WERI-Rb-1 (cell line): ENCODE measurements at regions not wholly inside any gene's neighbourhood (a gene's known extent, or its start where the extent isn't known, plus 50 kb on each side); places are given as distances from the start of the nearest gene placed in this dataset.
"Not testable (repeated sequence)": the region's sequence is repeated elsewhere in the genome, so short reads cannot be mapped to it uniquely, and the experiment has no call there.

Experiments
- DNase-seq: peaks from one replicate; pipeline ENCODE4 v3.0.0-alpha.2; 2020
- H3K27ac ChIP-seq: fragments of 250-450 bp; sonication (Bioruptor Pico); 2 replicates; pipeline ENCODE4 v1.5.1; 2020; ENCODE audit warnings: mild to moderate bottlenecking, moderate library complexity
- H3K27me3 ChIP-seq: fragments of 250-450 bp; sonication (Bioruptor Pico); 2 replicates; pipeline ENCODE4 v1.5.1; 2021; ENCODE audit warnings: mild to moderate bottlenecking, low read depth, moderate library complexity; ENCODE audit not compliant: insufficient read depth, severe bottlenecking
- H3K36me3 ChIP-seq: fragments of 250-450 bp; sonication (Bioruptor Pico); 2 replicates; pipeline ENCODE4 v1.5.1; 2020; ENCODE audit warnings: mild to moderate bottlenecking, moderate library complexity
- H3K4me3 ChIP-seq: 2 replicates; pipeline ENCODE4 v1.5.1; 2011; ENCODE audit warnings: low read depth, mild to moderate bottlenecking, control low read depth, low read length
- H3K9me3 ChIP-seq: fragments of 250-450 bp; sonication (Bioruptor Pico); 2 replicates; pipeline ENCODE4 v1.5.1; 2021; ENCODE audit warnings: mild to moderate bottlenecking, moderate library complexity; ENCODE audit not compliant: severe bottlenecking
- TF ChIP-seq, protein P1 (sequence below): IDR thresholded peaks from 2 replicates; pipeline ENCODE4 v1.5.1; 2011; ENCODE audit warnings: low read depth, mild to moderate bottlenecking, control low read depth, inconsistent platforms, low read length

DNA sequence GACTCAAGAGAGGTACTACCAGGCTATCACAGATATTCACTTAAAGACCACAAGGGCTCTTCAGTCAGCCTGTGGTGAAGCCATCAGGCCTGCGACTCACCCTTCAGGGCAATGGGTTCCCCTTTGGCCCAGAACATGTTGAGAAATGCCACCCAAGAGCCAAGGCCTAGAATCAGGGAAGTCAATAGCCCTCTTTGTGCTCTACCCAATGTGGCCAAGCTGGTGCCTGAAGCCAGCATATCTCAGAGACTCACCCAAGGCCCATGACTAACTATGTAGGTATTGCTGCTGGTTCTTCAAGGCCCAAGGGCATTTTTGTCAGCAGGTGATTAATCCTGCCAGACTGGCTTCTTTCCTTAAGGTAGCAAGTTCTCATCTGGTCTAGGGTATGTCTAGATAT lies 338.9 kb upstream of the SETBP1 start:
- TF ChIP-seq, protein P1, sequence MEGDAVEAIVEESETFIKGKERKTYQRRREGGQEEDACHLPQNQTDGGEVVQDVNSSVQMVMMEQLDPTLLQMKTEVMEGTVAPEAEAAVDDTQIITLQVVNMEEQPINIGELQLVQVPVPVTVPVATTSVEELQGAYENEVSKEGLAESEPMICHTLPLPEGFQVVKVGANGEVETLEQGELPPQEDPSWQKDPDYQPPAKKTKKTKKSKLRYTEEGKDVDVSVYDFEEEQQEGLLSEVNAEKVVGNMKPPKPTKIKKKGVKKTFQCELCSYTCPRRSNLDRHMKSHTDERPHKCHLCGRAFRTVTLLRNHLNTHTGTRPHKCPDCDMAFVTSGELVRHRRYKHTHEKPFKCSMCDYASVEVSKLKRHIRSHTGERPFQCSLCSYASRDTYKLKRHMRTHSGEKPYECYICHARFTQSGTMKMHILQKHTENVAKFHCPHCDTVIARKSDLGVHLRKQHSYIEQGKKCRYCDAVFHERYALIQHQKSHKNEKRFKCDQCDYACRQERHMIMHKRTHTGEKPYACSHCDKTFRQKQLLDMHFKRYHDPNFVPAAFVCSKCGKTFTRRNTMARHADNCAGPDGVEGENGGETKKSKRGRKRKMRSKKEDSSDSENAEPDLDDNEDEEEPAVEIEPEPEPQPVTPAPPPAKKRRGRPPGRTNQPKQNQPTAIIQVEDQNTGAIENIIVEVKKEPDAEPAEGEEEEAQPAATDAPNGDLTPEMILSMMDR = no peak
- H3K27ac ChIP-seq = no peak overlapping the region
- H3K27me3 ChIP-seq = no peaks in the 10 kb centered on the region
- H3K9me3 ChIP-seq = no peaks in the 10 kb centered on the region
- no peaks in the 10 kb centered on the region for H3K36me3 ChIP-seq
- H3K4me3 ChIP-seq = no peak overlapping the region
- no peak for DNase-seq

DNA sequence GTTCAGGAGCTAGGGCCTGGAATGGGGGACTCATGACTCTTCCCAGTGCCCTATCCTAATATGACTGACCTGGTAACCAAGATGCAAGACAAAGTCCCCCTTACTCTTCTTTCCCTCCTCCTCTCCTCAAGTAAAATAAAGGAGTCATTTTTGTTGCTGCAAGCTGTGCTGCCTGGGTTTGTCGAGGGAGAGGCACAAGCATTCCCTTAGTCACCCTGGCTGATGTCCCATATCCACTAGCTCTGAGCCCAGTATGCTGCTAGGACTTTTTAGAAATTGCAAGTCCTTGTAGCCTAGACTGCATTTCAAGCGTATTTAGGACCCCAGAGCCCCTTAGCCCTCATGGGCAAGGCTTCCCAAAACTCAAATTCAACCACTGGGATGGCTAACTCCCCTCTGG lies 338.5 kb upstream of the SETBP1 start:
- no peak for DNase-seq
- Histone ChIP-seq H3K36me3 (no peaks in the 10 kb centered on the region), H3K9me3 (no peaks in the 10 kb centered on the region), H3K27ac (no peak overlapping the region), H3K4me3 (no peak overlapping the region), H3K27me3 (no peaks in the 10 kb centered on the region)
- TF ChIP-seq, protein P1 = no peak

DNA sequence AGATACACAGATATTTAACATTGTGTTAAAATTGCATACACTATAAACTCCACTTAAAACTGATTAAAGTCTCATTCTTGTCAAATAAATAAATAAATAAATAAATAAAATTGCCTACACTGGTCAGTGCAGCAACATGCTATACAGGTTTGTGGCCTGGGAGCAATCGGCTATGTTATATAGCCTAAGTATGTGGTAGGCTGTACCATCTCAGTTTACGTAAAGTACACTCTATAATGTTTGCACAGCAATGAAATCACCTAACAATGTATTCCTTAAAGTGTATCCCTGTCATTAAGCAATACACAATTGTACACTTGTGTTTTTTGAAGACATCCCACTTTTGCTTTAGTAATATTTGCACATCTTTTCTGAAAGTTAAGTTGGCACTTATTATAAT lies 337.7 kb upstream of the SETBP1 start:
- Histone ChIP-seq H3K9me3 (no peaks in the 10 kb centered on the region), H3K27ac (no peak overlapping the region), H3K4me3 (no peak overlapping the region), H3K27me3 (no peaks in the 10 kb centered on the region), H3K36me3 (no peaks in the 10 kb centered on the region)
- DNase-seq = no peak
- TF ChIP-seq, protein P1 = no peak

DNA sequence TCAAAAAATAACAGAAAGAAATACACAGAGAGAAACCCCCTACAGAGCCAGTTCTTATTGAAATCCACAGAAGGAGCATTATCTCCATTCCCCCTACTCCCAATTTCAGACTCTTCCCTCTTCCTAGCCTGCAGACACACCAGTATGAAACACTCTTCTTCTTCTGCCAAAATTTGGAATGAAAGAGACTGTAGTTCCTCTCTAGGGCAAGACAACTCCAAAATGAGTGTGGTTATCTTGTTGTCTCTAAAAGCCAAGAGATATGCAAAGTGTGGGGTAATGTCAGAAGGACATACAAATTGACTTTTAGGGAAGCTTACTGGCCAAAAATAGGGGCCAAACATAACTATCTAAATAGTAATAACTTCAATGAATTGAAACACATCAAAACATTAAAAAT lies 337.1 kb upstream of the SETBP1 start:
- Histone ChIP-seq H3K27ac (no peak overlapping the region), H3K4me3 (no peak overlapping the region), H3K9me3 (no peaks in the 10 kb centered on the region), H3K27me3 (no peaks in the 10 kb centered on the region), H3K36me3 (no peaks in the 10 kb centered on the region)
- TF ChIP-seq, protein P1 = no peak
- no peak for DNase-seq

DNA sequence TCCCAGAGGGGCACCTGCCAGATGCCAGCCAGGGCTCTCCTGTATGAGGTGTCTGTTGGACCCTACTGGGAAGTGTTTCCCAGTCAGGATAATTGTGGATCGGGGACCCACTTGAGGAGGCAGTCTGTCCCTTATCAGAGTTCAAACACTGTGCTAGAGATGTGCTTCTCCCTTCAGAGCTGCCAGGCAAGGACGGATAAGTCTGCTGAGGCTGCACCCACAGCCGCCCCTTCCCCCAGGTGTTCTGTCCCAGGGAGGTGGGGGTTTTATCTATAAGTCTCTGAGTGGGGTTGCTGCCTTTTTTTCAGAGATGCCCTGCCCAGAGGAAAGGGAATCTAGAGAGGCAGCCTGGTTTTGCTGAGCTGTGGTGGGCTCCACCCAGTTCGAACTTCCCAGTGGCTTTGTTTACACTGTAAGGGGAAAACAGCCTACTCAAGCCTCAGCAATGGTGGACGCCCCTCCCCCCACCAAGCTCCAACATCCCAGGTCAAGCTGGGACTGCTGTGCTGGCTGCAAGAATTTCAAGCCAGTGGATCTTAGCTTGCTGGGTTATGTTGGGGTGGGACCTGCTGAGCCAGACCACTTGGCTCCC lies 324.0 kb upstream of the SETBP1 start:
- Histone ChIP-seq H3K9me3 (no peaks in the 10 kb centered on the region), H3K27ac (no peak overlapping the region), H3K4me3 (no peak overlapping the region)

DNA sequence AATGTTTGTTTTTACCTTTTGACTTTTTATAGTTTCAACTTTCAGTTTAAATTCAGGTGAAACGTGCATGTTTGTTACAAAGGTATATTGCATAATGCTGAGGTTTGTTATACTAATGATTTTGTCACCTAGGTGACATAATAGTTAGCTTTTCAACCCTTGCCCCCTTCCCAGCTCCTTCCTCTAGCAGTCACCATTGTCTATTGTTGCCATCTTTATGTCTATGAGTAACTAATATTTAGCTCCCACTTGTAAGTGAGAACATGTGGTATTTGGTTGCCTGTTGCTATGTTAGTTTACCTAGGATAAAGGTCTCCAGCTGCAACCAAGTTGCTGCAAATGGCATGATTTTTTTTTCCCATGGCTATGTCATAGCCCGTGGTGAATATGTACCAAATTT lies 322.3 kb upstream of the SETBP1 start:
- TF ChIP-seq, protein P1 = no peak
- DNase-seq = no peak
- Histone ChIP-seq H3K9me3 (no peaks in the 10 kb centered on the region), H3K27ac (no peak overlapping the region), H3K36me3 (no peaks in the 10 kb centered on the region), H3K4me3 (no peak overlapping the region), H3K27me3 (peaks cover 18% of the 10 kb centered on the region)

More for the DNA sequence above, 324.0 kb upstream of the SETBP1 start:
- TF ChIP-seq, protein P1 = no peak
- Histone ChIP-seq H3K27me3 (peaks cover 11% of the 10 kb centered on the region), H3K36me3 (no peaks in the 10 kb centered on the region)
- no peak for DNase-seq

DNA sequence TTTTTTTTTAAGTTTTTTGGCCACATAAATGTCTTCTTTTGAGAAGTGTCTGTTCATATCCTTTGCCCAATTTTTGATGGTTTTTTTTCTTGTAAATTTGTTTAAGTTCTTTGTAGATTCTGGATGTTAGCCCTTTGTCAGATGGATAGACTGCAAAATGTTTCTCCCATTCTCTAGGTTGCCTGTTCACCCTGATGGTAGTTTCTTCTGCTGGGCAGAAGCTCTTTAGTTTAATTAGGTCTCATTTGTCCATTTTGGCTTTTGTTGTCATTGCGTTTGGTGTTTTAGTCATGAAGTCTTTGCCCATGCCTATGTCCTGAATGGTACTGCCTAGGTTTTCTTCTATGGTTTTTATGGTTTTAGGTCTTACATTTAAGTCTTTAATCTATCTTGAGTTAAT lies 320.9 kb upstream of the SETBP1 start:
- H3K9me3 ChIP-seq, H3K4me3 ChIP-seq, H3K36me3 ChIP-seq, H3K27ac ChIP-seq, DNase-seq: not testable (repeated sequence)
- H3K27me3 ChIP-seq = peaks cover 18% of the 10 kb centered on the region

DNA sequence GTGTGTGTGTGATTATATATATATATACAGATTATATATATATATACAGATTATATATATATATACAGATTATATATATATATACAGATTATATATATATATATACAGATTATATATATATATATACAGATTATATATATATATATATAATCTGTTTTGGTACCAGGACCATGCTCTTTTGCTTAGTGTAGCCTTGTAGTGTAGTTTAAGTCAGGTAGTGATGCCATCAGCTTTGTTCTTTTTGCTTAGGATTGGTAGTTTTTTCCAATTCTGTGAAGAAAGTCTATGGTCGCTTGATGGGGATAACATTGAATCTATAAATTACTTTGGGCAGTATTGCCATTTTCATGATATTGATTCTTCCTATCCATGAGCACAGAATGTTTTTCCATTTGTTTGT lies 318.5 kb upstream of the SETBP1 start:
- not testable (repeated sequence) for H3K9me3 ChIP-seq, H3K27ac ChIP-seq, H3K4me3 ChIP-seq

More for the DNA sequence above, 318.5 kb upstream of the SETBP1 start:
- H3K27me3 ChIP-seq = peaks cover 19% of the 10 kb centered on the region
- not testable (repeated sequence) for H3K36me3 ChIP-seq, DNase-seq
